HUES48 (cell line): ENCODE measurements at regions not wholly inside any gene's neighbourhood (a gene's known extent, or its start where the extent isn't known, plus 50 kb on each side); places are given as distances from the start of the nearest gene placed in this dataset.

ENCODE experiments used
- H3K27ac ChIP-seq: one replicate; pipeline ENCODE4 v1.7.0; 2013; ENCODE audit warnings: low read depth, low read length, inconsistent platforms
- H3K27me3 ChIP-seq: 2 replicates; pipeline ENCODE4 v1.6.1; 2013; ENCODE audit warnings: mild to moderate bottlenecking, low read length; ENCODE audit not compliant: control insufficient read depth, insufficient read depth
- H3K36me3 ChIP-seq: 2 replicates; pipeline ENCODE4 v1.6.1; 2013; ENCODE audit warnings: low read length; ENCODE audit not compliant: control insufficient read depth, insufficient read depth
- H3K4me1 ChIP-seq: 2 replicates; pipeline ENCODE4 v1.6.1; 2013; ENCODE audit warnings: mild to moderate bottlenecking, low read length; ENCODE audit not compliant: control insufficient read depth, insufficient read depth
- H3K4me3 ChIP-seq: 2 replicates; pipeline ENCODE4 v1.5.1; 2013; ENCODE audit warnings: mild to moderate bottlenecking, low read depth, low read length
- H3K9ac ChIP-seq: 2 replicates; pipeline ENCODE4 v1.6.1; 2013; ENCODE audit warnings: mild to moderate bottlenecking, low read depth, low read length, moderate library complexity
- H3K9me3 ChIP-seq: 2 replicates; pipeline ENCODE4 v1.6.1; 2013; ENCODE audit warnings: low read length; ENCODE audit not compliant: control insufficient read depth, insufficient read depth

DNA sequence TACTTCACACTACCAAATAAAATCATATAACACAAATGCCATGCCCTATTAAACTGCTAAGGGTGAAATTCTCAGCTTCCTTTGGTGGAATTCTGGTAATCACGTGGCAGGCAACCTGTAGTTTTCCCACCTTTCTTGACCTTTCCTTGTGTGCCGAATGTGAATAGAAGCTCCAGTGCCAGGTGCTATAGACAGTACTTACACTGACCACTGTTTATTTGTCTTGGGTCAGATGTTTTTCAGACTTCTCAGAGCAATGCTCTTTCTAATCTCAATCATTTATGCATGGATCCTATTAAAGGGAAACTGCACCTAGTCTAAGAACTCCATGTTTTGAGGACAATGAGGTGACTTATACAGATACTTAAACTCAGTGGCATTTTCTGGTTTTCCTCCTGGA lies 296.8 kb upstream of the DIAPH2 start:
- Histone ChIP-seq H3K9ac (no peak overlapping the region), H3K27me3 (no peaks in the 10 kb centered on the region), H3K27ac (no peak overlapping the region), H3K4me1 (no peaks in the 10 kb centered on the region), H3K9me3 (no peaks in the 10 kb centered on the region), H3K36me3 (no peaks in the 10 kb centered on the region), H3K4me3 (no peak overlapping the region)

DNA sequence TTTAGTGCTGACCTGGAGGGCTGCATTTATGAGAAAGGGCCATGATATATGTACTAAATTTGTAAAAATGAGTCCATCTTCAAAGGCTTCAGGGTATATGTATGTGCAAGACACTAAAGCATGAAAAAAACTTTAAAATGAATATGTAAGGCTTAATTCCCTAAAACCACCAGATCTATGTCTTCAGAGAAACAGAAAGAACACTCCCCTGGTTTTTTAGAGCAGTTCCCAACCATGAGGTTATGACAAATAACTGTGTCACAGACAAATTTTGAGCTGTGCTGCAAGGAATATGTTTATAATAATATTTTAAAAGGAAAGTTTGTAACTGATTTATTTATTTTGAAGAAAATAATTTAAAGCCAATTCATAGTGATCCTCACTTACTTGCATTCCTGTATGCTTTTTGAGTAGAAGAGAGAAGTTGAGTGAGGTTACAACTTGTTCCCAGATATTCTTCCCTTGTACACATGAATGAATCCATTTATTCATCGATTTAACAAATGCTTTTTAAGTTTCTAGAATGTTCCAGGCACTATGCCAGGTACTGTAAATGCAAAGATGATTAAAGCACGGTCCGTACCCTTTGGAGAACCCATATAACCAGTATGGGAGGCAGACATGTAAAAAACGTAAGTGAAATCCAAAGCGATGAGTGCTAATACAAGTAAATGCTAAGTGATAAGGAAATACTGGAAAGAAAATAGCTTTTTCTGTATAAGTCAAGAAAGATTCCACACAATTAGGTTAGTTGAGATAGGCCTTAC lies 295.2 kb upstream of the DIAPH2 start:
- Histone ChIP-seq H3K9me3 (no peaks in the 10 kb centered on the region), H3K9ac (no peak overlapping the region), H3K27me3 (no peaks in the 10 kb centered on the region), H3K4me1 (no peaks in the 10 kb centered on the region), H3K27ac (no peak overlapping the region), H3K36me3 (no peaks in the 10 kb centered on the region), H3K4me3 (no peak overlapping the region)

DNA sequence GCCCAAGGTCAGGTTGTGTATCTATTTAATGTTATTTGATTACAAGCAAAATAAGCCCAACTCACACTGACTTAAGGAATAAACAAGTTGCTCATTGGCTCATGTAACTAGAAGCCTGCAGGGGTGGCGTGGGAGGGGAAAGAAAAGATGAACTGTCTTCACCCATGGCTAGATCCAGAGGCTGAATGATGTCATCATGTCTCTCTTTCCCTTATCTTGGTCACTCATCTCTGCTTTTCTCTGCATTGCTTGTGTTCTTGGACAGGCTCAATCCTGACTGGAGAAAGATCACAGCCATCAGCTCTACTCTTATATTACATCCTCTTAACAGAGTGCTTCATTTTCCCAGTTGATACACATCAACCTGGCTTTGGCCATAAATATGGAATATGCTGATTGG lies 290.0 kb upstream of the DIAPH2 start:
- Histone ChIP-seq H3K27ac (no peak overlapping the region), H3K36me3 (no peaks in the 10 kb centered on the region), H3K27me3 (no peaks in the 10 kb centered on the region; the same call in 1 of the 2 replicates), H3K4me3 (no peak overlapping the region), H3K4me1 (no peaks in the 10 kb centered on the region), H3K9ac (no peak overlapping the region), H3K9me3 (no peaks in the 10 kb centered on the region)

DNA sequence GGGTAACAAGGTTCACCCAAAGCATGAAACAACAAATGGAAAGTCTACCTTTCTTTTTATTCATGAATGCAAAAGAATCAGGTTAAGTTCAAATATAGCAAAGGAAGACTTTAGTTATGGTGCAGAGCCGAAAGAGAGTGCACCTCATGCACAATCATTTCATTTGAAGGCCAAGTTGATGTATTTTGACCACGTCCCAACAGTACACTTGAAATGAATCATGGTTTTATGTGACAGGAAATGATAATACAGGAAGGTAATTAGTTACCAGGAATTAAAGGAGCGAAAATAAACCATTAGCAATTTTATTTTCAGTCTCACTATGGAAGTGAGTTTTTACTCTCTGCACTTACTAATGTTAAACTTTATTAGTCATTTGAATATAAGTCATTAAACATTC lies 281.2 kb upstream of the DIAPH2 start:
- H3K9me3 ChIP-seq: no peaks in the 10 kb centered on the region
- no peaks in the 10 kb centered on the region; the same call in 1 of the 2 replicates for H3K27me3 ChIP-seq
- no peaks in the 10 kb centered on the region for H3K36me3 ChIP-seq
- no peak overlapping the region for H3K27ac ChIP-seq
- no peak overlapping the region for H3K4me3 ChIP-seq
- H3K4me1 ChIP-seq: peaks cover 23% of the 10 kb centered on the region
- no peak overlapping the region for H3K9ac ChIP-seq

DNA sequence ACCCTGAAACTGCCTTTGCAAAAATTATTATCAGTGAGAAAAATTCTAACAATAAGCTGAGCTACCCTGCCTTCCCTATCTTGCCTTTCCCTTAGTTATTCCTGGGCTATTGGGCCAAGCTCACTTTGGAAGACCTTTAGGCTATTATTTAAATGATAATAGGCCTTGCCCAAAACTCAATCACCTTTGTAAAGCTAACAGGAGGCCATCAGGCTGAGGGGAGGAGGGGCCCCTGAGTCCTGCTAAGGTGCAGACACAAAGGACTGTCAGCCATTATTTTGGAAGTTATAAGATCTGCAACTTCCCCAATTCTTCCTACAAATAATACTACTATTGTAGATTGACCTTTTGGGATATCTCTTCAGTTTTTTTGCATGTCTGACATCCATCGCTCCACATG lies 278.8 kb upstream of the DIAPH2 start:
- H3K9me3 ChIP-seq: no peaks in the 10 kb centered on the region
- H3K9ac ChIP-seq: no peak overlapping the region
- no peak overlapping the region for H3K4me3 ChIP-seq
- no peaks in the 10 kb centered on the region for H3K36me3 ChIP-seq
- no peak overlapping the region for H3K27ac ChIP-seq
- H3K27me3 ChIP-seq: no peaks in the 10 kb centered on the region
- peaks cover 23% of the 10 kb centered on the region for H3K4me1 ChIP-seq

DNA sequence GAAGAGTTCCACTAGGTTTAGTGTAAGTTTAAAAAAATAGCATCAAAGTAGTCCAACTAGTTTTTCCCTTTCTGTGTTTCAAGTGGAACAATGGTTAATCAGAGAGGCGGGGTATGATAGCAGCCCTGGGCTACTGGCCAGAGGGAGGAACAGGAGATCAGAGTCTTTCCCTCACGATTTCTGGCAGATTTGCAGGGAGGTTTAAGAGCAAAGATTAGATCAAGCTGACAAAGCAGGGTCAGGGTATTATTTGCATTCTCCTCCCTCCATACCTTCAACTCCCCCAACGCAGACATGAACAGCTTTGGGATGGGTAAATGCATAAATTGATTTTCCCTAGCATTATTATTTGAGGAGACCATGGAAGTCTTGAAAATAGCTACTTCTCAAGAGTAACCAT lies 277.6 kb upstream of the DIAPH2 start:
- no peaks in the 10 kb centered on the region for H3K36me3 ChIP-seq
- H3K27me3 ChIP-seq: no peaks in the 10 kb centered on the region
- no peak overlapping the region for H3K27ac ChIP-seq
- no peaks in the 10 kb centered on the region for H3K9me3 ChIP-seq
- H3K9ac ChIP-seq: no peak overlapping the region
- H3K4me3 ChIP-seq: no peak overlapping the region
- H3K4me1 ChIP-seq: peaks cover 23% of the 10 kb centered on the region

DNA sequence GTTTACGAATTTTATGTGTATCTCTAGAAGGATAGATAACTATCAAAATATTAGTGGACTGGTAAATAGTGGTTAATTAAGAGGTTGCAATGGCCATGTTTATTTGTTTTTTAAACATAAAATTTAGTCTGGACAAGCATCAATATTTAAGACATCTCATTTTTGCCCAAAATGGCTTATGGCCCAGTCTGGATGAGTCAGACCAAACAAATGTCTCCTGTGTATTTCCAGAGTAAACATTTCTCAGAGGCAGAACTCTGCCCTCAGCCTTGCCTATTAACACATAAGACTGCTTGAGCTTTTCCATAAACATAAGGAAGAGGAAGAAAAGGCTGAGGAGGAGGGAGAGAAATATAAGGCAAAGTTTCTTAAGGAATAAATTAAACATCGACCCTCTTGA lies 277.1 kb upstream of the DIAPH2 start:
- H3K9ac ChIP-seq: no peak overlapping the region
- no peaks in the 10 kb centered on the region for H3K27me3 ChIP-seq
- no peak overlapping the region for H3K27ac ChIP-seq
- peaks cover 23% of the 10 kb centered on the region for H3K4me1 ChIP-seq
- no peaks in the 10 kb centered on the region for H3K9me3 ChIP-seq
- H3K4me3 ChIP-seq: no peak overlapping the region
- no peaks in the 10 kb centered on the region for H3K36me3 ChIP-seq

DNA sequence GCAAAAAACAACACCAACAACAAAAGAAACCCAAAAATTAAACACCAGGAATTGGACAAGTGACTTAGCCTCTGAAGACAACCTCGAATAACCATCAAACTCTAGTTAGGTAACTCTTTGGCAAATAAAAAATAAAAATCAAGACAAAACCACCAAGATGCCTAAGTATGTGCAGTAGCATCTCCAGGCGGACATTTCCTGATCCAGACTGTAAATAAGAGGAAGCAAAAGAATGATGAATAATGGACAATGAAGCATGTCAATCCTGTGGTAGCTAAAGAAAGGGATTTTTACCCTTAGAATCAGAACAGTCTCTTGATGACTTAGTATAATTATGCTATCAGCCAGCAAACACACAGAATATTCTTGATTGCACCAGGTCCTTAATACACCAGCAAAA lies 276.7 kb upstream of the DIAPH2 start:
- Histone ChIP-seq H3K27me3 (no peaks in the 10 kb centered on the region), H3K4me3 (no peak overlapping the region), H3K9me3 (no peaks in the 10 kb centered on the region), H3K27ac (no peak overlapping the region), H3K36me3 (no peaks in the 10 kb centered on the region), H3K4me1 (peaks cover 23% of the 10 kb centered on the region), H3K9ac (no peak overlapping the region)

DNA sequence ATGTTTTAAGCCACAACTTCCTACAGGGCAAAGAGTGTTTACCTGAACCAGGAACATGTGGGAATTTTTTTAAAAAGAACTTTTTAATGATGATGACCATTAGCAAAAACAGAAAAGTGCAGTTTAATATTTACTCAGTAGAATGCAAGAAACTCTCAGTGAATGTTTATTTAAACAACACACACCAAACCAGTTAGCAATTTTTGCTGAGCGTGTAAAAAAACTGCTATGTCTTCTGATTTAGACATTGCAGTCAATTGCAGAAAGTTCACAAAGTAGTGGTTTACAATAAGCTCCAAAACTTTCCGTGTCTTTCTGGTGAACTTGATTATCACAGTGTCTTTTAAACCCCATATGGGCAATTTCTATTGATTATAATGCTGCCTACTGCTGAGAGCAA lies 273.7 kb upstream of the DIAPH2 start:
- Histone ChIP-seq H3K9me3 (no peaks in the 10 kb centered on the region), H3K27me3 (no peaks in the 10 kb centered on the region), H3K36me3 (no peaks in the 10 kb centered on the region), H3K4me3 (no peak overlapping the region), H3K4me1 (peaks cover 27% of the 10 kb centered on the region), H3K9ac (no peak overlapping the region), H3K27ac (no peak overlapping the region)

DNA sequence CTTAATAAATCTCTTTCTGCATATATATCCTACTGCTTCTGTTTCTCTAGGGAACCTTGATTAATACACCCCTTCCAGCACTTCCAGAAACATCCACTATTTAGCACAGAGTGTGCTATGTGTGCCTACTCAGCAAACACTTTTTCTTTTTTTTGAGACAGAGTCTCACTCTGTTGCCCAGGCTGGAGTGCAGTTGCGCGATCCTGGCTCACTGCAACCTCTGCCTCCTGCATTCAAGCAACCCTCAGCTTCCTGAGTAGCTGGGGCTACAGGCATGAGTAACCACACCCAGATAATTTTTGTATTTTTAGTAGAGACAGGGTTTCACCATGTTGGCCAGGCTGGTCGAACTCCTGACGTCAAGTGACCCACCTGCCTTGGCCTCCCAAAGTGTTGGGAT lies 266.9 kb upstream of the DIAPH2 start:
- H3K4me3 ChIP-seq: no peak overlapping the region
- H3K27me3 ChIP-seq: no peaks in the 10 kb centered on the region
- no peak overlapping the region for H3K27ac ChIP-seq
- no peaks in the 10 kb centered on the region for H3K36me3 ChIP-seq
- no peak overlapping the region for H3K9ac ChIP-seq
- H3K9me3 ChIP-seq: no peaks in the 10 kb centered on the region
- H3K4me1 ChIP-seq: peaks cover 10% of the 10 kb centered on the region

DNA sequence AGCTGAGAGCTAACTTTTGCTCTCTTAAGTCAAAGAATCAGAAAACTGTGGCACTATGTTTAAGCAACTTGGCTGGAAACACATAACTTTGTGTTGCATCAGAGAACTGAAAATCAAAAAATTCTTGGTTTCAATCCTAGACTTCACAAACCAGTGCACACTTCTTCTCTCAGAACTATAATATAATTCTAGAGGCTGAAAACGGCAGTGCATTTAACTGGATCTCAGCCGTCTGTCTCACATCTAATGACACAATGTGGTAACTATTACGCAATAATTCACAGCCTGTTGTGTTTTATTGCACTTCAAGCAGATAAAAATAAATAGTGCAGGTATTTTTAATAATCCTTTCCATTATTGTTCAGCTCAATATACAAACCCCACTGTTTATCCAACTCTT lies 260.6 kb upstream of the DIAPH2 start:
- no peak overlapping the region for H3K9ac ChIP-seq
- no peaks in the 10 kb centered on the region for H3K4me1 ChIP-seq
- no peaks in the 10 kb centered on the region for H3K9me3 ChIP-seq
- no peaks in the 10 kb centered on the region; the same call in 1 of the 2 replicates for H3K27me3 ChIP-seq
- no peak overlapping the region for H3K27ac ChIP-seq
- no peak overlapping the region for H3K4me3 ChIP-seq
- H3K36me3 ChIP-seq: no peaks in the 10 kb centered on the region
